Upper lobe of right lung (tissue), 1 donor: ENCODE measurements at regions not wholly inside any gene's neighbourhood (a gene's known extent, or its start where the extent isn't known, plus 50 kb on each side); places are given as distances from the start of the nearest gene placed in this dataset.

Experiments
- ATAC-seq: fragments of 200-7000 bp; cut with Tn5 transposase; one replicate; pipeline ENCODE4 v1.9.1; 2020; ENCODE audit warnings: mild to moderate bottlenecking, moderate library complexity
- DNase-seq: peaks from one replicate; pipeline ENCODE4 v3.0.0-alpha.2; 2020
- H3K27ac ChIP-seq: fragments of 200-600 bp; one replicate; pipeline ENCODE4 v1.8.0; 2022
- H3K27me3 ChIP-seq: fragments of 200-600 bp; one replicate; pipeline ENCODE4 v1.8.0; 2022; ENCODE audit warnings: mild to moderate bottlenecking
- H3K36me3 ChIP-seq: fragments of 200-600 bp; one replicate; pipeline ENCODE4 v1.8.0; 2022
- H3K4me1 ChIP-seq: fragments of 200-600 bp; one replicate; pipeline ENCODE4 v1.8.0; 2022
- H3K4me3 ChIP-seq: fragments of 200-600 bp; one replicate; pipeline ENCODE4 v1.8.0; 2022; ENCODE audit warnings: mild to moderate bottlenecking
- H3K9me3 ChIP-seq: fragments of 200-600 bp; one replicate; pipeline ENCODE4 v1.8.0; 2022
- intact Hi-C: fragments of 100-400 bp; cut with DNase I; formaldehyde crosslinking; loops from one replicate; pipeline ENCODE4 v1.11.0; 2022
- TF ChIP-seq, protein P1 (sequence below): fragments of 200-600 bp; IDR thresholded peaks from one replicate; pipeline ENCODE4 v1.8.0; 2022; ENCODE audit warnings: antibody characterized with exemption
- donor health status: DM: no; HTN: yes; CAD: no; lungs with severe emphysema.

DNA sequence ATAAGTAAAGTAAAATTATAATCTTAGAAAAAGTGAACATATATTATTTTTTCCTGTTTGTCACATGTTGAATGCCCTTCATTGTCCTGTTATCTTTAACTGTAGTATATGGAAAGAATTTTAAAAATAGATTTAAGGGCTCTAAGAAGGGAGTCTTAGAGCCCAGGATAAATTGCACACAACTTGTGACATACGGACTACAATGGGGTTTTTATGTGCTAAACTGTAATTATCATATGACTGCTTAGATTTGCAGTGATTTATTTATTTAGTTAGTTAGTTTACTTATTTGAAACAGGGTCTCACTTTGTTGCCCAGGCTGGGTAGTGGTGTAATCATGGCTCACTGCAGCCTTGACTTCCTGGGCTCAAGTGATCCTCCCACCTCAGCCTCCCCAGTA, 187.8 kb upstream of the HMGA2 start:
- peaks cover 14% of the 10 kb centered on the region for H3K27me3 ChIP-seq
- no peaks in the 10 kb centered on the region for H3K9me3 ChIP-seq
- no peak for DNase-seq
- TF ChIP-seq, protein P1, sequence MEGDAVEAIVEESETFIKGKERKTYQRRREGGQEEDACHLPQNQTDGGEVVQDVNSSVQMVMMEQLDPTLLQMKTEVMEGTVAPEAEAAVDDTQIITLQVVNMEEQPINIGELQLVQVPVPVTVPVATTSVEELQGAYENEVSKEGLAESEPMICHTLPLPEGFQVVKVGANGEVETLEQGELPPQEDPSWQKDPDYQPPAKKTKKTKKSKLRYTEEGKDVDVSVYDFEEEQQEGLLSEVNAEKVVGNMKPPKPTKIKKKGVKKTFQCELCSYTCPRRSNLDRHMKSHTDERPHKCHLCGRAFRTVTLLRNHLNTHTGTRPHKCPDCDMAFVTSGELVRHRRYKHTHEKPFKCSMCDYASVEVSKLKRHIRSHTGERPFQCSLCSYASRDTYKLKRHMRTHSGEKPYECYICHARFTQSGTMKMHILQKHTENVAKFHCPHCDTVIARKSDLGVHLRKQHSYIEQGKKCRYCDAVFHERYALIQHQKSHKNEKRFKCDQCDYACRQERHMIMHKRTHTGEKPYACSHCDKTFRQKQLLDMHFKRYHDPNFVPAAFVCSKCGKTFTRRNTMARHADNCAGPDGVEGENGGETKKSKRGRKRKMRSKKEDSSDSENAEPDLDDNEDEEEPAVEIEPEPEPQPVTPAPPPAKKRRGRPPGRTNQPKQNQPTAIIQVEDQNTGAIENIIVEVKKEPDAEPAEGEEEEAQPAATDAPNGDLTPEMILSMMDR: no peak
- H3K4me1 ChIP-seq: no peaks in the 10 kb centered on the region
- no peaks in the 10 kb centered on the region for H3K36me3 ChIP-seq
- no peak overlapping the region for H3K4me3 ChIP-seq
- H3K27ac ChIP-seq: no peak overlapping the region
- no peak for ATAC-seq
- intact Hi-C loops: no loop called here

DNA sequence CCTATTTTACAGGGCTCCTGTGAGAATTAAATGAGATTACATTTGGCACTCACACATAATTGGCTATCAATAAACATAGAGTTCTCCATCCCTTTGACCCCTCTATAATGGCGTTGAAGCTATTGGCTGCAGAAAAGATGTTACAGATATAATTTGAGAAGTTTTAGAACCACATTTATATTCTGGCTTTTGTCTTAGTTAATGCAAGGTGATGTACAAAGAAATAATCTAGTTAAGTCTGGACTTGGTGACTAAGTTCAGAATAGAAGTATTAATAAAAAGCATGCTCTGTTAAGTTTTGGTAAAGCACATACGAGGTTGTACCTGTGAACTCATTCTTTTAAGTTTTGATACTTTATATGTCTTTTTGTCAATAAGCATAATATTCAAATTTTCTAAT, 187.1 kb upstream of the HMGA2 start:
- Histone ChIP-seq H3K27me3 (peaks cover 17% of the 10 kb centered on the region), H3K4me1 (no peaks in the 10 kb centered on the region), H3K36me3 (no peaks in the 10 kb centered on the region), H3K9me3 (no peaks in the 10 kb centered on the region), H3K4me3 (no peak overlapping the region), H3K27ac (no peak overlapping the region)
- intact Hi-C loops: no loop called here
- ATAC-seq (no peak), DNase-seq (no peak)
- TF ChIP-seq, protein P1: no peak

GRCh38 chr12:65637774-65638173, 186.5 kb upstream of the HMGA2 start:
- DNase-seq: no peak
- TF ChIP-seq, protein P1: no peak
- no peaks in the 10 kb centered on the region for H3K36me3 ChIP-seq
- H3K27ac ChIP-seq: no peak overlapping the region
- ATAC-seq: no peak
- H3K4me1 ChIP-seq: no peaks in the 10 kb centered on the region
- peaks cover 17% of the 10 kb centered on the region for H3K27me3 ChIP-seq
- intact Hi-C loops: no loop called here
- H3K9me3 ChIP-seq: no peaks in the 10 kb centered on the region
- no peak overlapping the region for H3K4me3 ChIP-seq

- no peak for DNase-seq
- Histone ChIP-seq H3K4me3 (no peak overlapping the region), H3K9me3 (no peaks in the 10 kb centered on the region), H3K4me1 (no peaks in the 10 kb centered on the region), H3K27me3 (peaks cover 17% of the 10 kb centered on the region), H3K27ac (no peak overlapping the region), H3K36me3 (no peaks in the 10 kb centered on the region)
- no peak for ATAC-seq
- intact Hi-C loops: no loop called here
- TF ChIP-seq, protein P1: no peak
Observed at GRCh38 chr12:65638324-65638723, 186.0 kb upstream of the HMGA2 start.

DNA sequence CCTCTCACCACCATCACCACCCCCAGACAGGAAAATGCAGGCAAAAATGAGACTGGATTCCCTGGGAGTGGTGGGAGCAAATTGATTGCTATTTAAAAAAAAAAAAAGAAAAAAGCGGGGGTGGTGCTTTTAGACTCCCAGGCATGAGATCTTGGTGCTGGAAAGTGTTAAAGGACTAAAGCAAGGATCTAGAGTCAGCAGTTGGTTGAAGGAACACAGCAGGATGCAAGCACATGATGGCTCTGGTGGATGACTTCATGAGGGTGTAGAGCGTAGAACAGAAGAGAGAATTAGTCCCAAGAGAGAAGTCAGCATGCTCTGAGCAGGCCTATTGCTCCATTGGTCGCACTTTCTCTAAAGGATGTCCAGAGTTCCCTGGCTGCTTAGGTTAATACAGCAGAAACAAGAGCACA, 183.8 kb upstream of the HMGA2 start:
- peaks cover 17% of the 10 kb centered on the region for H3K27me3 ChIP-seq
- H3K9me3 ChIP-seq: no peaks in the 10 kb centered on the region
- no peak overlapping the region for H3K4me3 ChIP-seq
- ATAC-seq: no peak
- no peak overlapping the region for H3K27ac ChIP-seq
- no peaks in the 10 kb centered on the region for H3K36me3 ChIP-seq
- intact Hi-C loops: no loop called here
- H3K4me1 ChIP-seq: no peaks in the 10 kb centered on the region
- TF ChIP-seq, protein P1: no peak
- no peak for DNase-seq

- TF ChIP-seq, protein P1: no peak
- H3K9me3 ChIP-seq: no peaks in the 10 kb centered on the region
- H3K4me3 ChIP-seq: no peak overlapping the region
- no peak overlapping the region for H3K27ac ChIP-seq
- no peaks in the 10 kb centered on the region for H3K36me3 ChIP-seq
- no peaks in the 10 kb centered on the region for H3K4me1 ChIP-seq
- H3K27me3 ChIP-seq: peaks cover 21% of the 10 kb centered on the region
- ATAC-seq (no peak), DNase-seq (no peak)
- intact Hi-C loops: no loop called here
Observed at GRCh38 chr12:65642061-65642661, 182.1 kb upstream of the HMGA2 start.
